ENCODE measurements at regions not wholly inside any gene's neighbourhood (a gene's known extent, or its start where the extent isn't known, plus 50 kb on each side); places are given as distances from the start of the nearest gene placed in this dataset.

GRCh38 chr12:93174048-93174447, 203.7 kb upstream of the NUDT4 start:
- TF ChIP-seq CTCF (IDR thresholded peaks at IDR 0.05; ENCODE audit: insufficient read depth, low read length, poor library complexity, severe bottlenecking) (no peak), EZH2phosphoT487 (conservative IDR thresholded peaks at IDR 0.05; ENCODE audit: low read length) (no peak)

Data from SU-DHL-6 (cell line).